Spleen (tissue), 7 donors: ENCODE measurements at regions not wholly inside any gene's neighbourhood (a gene's known extent, or its start where the extent isn't known, plus 50 kb on each side); places are given as distances from the start of the nearest gene placed in this dataset.

Experiments used
- POLR2A ChIP-seq, 3 donors: fragments of 450-650 bp; IDR thresholded peaks; one replicate each; pipeline ENCODE4 v1.5.1; 2017; ENCODE audit warnings: antibody characterized with exemption in 3 of 3, mild to moderate bottlenecking in 1 of 3
- POLR2AphosphoS5 ChIP-seq, 3 donors: sonication (generic); formaldehyde crosslinking; IDR thresholded peaks; one replicate each; pipeline ENCODE4 v1.5.1; 2017; ENCODE audit warnings: antibody characterized with exemption in 3 of 3
- TF ChIP-seq, protein P1 (sequence below), 11 experiments: fragments of 200-600 bp in 7 of 11; fragments of 450-650 bp in 4 of 11; sonication (generic) in 4 of 11; IDR thresholded peaks in 8 of 11; conservative IDR thresholded peaks in 3 of 11; 1 replicate in 7 of 11; 2 replicates in 4 of 11; pipeline versions ENCODE4 v1.4.0 to v1.8.0; 2016 to 2021; ENCODE audit warnings: antibody characterized with exemption in 11 of 11, inconsistent platforms in 4 of 11, mild to moderate bottlenecking in 1 of 11
- donor health status: DM: no; HTN: no; CAD: no; lungs with moderate emphysema.
- donor health status: DM: no; HTN: no; CAD: no.
- donor health status: DM: no; HTN: no; CAD: no.

- TF ChIP-seq, protein P1, sequence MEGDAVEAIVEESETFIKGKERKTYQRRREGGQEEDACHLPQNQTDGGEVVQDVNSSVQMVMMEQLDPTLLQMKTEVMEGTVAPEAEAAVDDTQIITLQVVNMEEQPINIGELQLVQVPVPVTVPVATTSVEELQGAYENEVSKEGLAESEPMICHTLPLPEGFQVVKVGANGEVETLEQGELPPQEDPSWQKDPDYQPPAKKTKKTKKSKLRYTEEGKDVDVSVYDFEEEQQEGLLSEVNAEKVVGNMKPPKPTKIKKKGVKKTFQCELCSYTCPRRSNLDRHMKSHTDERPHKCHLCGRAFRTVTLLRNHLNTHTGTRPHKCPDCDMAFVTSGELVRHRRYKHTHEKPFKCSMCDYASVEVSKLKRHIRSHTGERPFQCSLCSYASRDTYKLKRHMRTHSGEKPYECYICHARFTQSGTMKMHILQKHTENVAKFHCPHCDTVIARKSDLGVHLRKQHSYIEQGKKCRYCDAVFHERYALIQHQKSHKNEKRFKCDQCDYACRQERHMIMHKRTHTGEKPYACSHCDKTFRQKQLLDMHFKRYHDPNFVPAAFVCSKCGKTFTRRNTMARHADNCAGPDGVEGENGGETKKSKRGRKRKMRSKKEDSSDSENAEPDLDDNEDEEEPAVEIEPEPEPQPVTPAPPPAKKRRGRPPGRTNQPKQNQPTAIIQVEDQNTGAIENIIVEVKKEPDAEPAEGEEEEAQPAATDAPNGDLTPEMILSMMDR (IDR thresholded peaks at IDR 0.05 in 8 of 11, conservative IDR thresholded peaks at IDR 0.05 in 3 of 11) = no peak
- TF ChIP-seq POLR2AphosphoS5 (IDR thresholded peaks at IDR 0.05) = no peak
- no peak for TF ChIP-seq POLR2A (IDR thresholded peaks at IDR 0.05)
These were observed 52.4 kb upstream of the SLC1A4 start for GRCh38 chr2:64936809-64937208.
